Panc1 (cell line): ENCODE measurements at regions not wholly inside any gene's neighbourhood (a gene's known extent, or its start where the extent isn't known, plus 50 kb on each side); places are given as distances from the start of the nearest gene placed in this dataset.
"Not testable (repeated sequence)": the region's sequence is repeated elsewhere in the genome, so short reads cannot be mapped to it uniquely, and the experiment has no call there.

ENCODE experiments used
- ATAC-seq: fragments of 200-7000 bp; cut with Tn5 transposase; 2 replicates; pipeline ENCODE4 v1.9.1; 2020; ENCODE audit warnings: mild to moderate bottlenecking, moderate library complexity
- BruUV-seq: library from RNA; stranded (reverse); fragments of 400-500 nt; replicated peaks from 2 replicates; lab custom pipeline; 2021; lab: Mats Ljungman, UMichigan
- CTCF ChIA-PET: fragments of 300-600 bp; sonication (Branson Sonifier 250); formaldehyde crosslinking; loops from one replicate; lab custom pipeline; 2022; ENCODE audit warnings: antibody characterized with exemption; lab: Charles Lee
- POLR2A ChIA-PET: fragments of 300-600 bp; sonication (Branson Sonifier 250); formaldehyde crosslinking; loops from one replicate; lab custom pipeline; 2022; ENCODE audit warnings: antibody characterized with exemption; lab: Charles Lee
- DNase-seq: peaks from one replicate; pipeline ENCODE4 v3.0.0-alpha.2; 2010; ENCODE audit warnings: low read depth, low spot score
- H3K27ac ChIP-seq: 2 replicates; pipeline ENCODE4 v1.5.1; 2011; ENCODE audit warnings: mild to moderate bottlenecking, low read length, inconsistent platforms
- H3K27me3 ChIP-seq: fragments of 200-500 bp; sonication (Bioruptor generic); 2 replicates; pipeline ENCODE4 v1.6.0; 2014; ENCODE audit warnings: low read length, inconsistent platforms; ENCODE audit not compliant: control insufficient read depth, insufficient read depth
- H3K36me3 ChIP-seq: fragments of 200-500 bp; sonication (Bioruptor generic); 2 replicates; pipeline ENCODE4 v1.5.1; 2014; ENCODE audit warnings: inconsistent platforms, mild to moderate bottlenecking, low read length, moderate library complexity; ENCODE audit not compliant: control insufficient read depth, insufficient read depth
- H3K4me1 ChIP-seq: 2 replicates; pipeline ENCODE4 v1.5.1; 2011; ENCODE audit warnings: inconsistent platforms, mild to moderate bottlenecking, low read length, moderate library complexity; ENCODE audit not compliant: control insufficient read depth, insufficient read depth
- H3K4me3 ChIP-seq, 2 experiments: 2 replicates each; pipeline ENCODE4 v1.5.1; 2011 to 2012; ENCODE audit warnings: low read depth in 2 of 2, low read length in 2 of 2, mild to moderate bottlenecking in 2 of 2, inconsistent platforms in 1 of 2, moderate library complexity in 1 of 2
- H3K9me3 ChIP-seq: fragments of 200-500 bp; sonication (Bioruptor generic); 2 replicates; pipeline ENCODE4 v1.5.1; 2014; ENCODE audit warnings: low read depth, mild to moderate bottlenecking, inconsistent platforms, low read length, moderate library complexity; ENCODE audit not compliant: control insufficient read depth, insufficient read depth
- CTCF ChIP-seq: fragments of 450-650 bp; IDR thresholded peaks from 2 replicates; pipeline ENCODE4 v1.5.1; 2017; ENCODE audit warnings: mild to moderate bottlenecking
- POLR2AphosphoS5 ChIP-seq: IDR thresholded peaks from 2 replicates; pipeline ENCODE4 v1.6.1; 2012; ENCODE audit warnings: mild to moderate bottlenecking, low read depth, low read length, moderate library complexity
- SIN3A ChIP-seq: IDR thresholded peaks from 2 replicates; pipeline ENCODE4 v1.6.1; 2012; ENCODE audit warnings: low read depth, mild to moderate bottlenecking, low read length, moderate library complexity, borderline replicate concordance; ENCODE audit not compliant: insufficient read depth
- TCF7L2 ChIP-seq: IDR thresholded peaks from 2 replicates; pipeline ENCODE4 v1.6.1; 2011; ENCODE audit warnings: mild to moderate bottlenecking, low read depth, low read length, inconsistent platforms
- in situ Hi-C: cut with HindIII; loops from 2 replicates; pipeline ENCODE4 v1.10.0; 2016; ENCODE audit warnings: low sequenced_read_pairs, low pct_unique_long_range_greater_than_20kb
- intact Hi-C: fragments of 100-400 bp; cut with micrococcal nuclease; formaldehyde crosslinking; loops from one replicate; pipeline ENCODE4 v1.10.0; 2022; ENCODE audit not compliant: unreplicated experiment
- TF ChIP-seq, protein P1 (sequence below), 2 experiments: IDR thresholded peaks; 2 replicates each; pipeline ENCODE4 v1.6.1; 2011 to 2012; ENCODE audit warnings: low read depth in 2 of 2, control low read depth in 1 of 2, low read length in 1 of 2, mild to moderate bottlenecking in 1 of 2, moderate library complexity in 1 of 2; ENCODE audit not compliant: insufficient read depth in 1 of 2

DNA sequence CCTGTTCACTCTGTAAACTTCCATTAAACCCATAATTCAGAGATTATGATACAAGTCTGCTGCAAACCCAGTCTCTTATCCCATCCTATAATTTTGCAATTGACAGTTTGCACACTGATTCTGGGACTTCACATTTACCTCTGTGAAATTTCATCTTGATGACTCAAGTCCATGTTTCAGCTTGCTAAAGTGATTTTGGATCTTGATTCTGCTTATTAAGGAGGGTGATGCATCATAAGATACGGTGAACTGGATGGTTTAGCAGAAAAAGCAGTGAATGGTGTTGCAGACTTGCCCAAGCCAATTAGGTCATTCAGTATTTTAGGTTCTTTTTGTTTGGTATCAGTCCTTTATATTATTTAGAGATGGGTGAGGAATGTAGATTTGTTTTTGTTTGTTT lies 125.5 kb upstream of the PODXL start:
- H3K4me3 ChIP-seq, result no peak overlapping the region
- CTCF ChIA-PET, result no interaction called here
- H3K36me3 ChIP-seq, result no peaks in the 10 kb centered on the region
- DNase-seq (no peak), ATAC-seq (no peak)
- intact Hi-C loops (no loop called here), in situ Hi-C loops (no loop called here)
- no peak for TF ChIP-seq POLR2AphosphoS5
- TF ChIP-seq, protein P1, sequence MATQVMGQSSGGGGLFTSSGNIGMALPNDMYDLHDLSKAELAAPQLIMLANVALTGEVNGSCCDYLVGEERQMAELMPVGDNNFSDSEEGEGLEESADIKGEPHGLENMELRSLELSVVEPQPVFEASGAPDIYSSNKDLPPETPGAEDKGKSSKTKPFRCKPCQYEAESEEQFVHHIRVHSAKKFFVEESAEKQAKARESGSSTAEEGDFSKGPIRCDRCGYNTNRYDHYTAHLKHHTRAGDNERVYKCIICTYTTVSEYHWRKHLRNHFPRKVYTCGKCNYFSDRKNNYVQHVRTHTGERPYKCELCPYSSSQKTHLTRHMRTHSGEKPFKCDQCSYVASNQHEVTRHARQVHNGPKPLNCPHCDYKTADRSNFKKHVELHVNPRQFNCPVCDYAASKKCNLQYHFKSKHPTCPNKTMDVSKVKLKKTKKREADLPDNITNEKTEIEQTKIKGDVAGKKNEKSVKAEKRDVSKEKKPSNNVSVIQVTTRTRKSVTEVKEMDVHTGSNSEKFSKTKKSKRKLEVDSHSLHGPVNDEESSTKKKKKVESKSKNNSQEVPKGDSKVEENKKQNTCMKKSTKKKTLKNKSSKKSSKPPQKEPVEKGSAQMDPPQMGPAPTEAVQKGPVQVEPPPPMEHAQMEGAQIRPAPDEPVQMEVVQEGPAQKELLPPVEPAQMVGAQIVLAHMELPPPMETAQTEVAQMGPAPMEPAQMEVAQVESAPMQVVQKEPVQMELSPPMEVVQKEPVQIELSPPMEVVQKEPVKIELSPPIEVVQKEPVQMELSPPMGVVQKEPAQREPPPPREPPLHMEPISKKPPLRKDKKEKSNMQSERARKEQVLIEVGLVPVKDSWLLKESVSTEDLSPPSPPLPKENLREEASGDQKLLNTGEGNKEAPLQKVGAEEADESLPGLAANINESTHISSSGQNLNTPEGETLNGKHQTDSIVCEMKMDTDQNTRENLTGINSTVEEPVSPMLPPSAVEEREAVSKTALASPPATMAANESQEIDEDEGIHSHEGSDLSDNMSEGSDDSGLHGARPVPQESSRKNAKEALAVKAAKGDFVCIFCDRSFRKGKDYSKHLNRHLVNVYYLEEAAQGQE (IDR thresholded peaks at IDR 0.05; ENCODE audit: insufficient read depth in 1 of 2, low read depth in 2 of 2, low read length in 1 of 2), result no peak
- no peak for TF ChIP-seq TCF7L2
- no peak for TF ChIP-seq SIN3A
- no peak for TF ChIP-seq CTCF
- no peak overlapping the region for H3K27ac ChIP-seq
- H3K4me1 ChIP-seq, result no peaks in the 10 kb centered on the region; the same call in 1 of the 2 replicates
- peaks cover 23% of the 10 kb centered on the region for H3K27me3 ChIP-seq
- no TSS peak for BruUV-seq
- H3K9me3 ChIP-seq, result no peaks in the 10 kb centered on the region
- POLR2A ChIA-PET, result no interaction called here

- H3K36me3 ChIP-seq, POLR2A ChIA-PET, H3K4me3 ChIP-seq, BruUV-seq, in situ Hi-C loops, H3K4me1 ChIP-seq, intact Hi-C loops, H3K27me3 ChIP-seq, H3K9me3 ChIP-seq, ATAC-seq, DNase-seq, CTCF ChIA-PET, H3K27ac ChIP-seq: not testable (repeated sequence)
Observed at GRCh38 chr7:131679071-131679470, 122.6 kb upstream of the PODXL start.

GRCh38 chr7:131676850-131677249 lies 120.4 kb upstream of the PODXL start:
- BruUV-seq, CTCF ChIA-PET, H3K9me3 ChIP-seq, intact Hi-C loops, in situ Hi-C loops, POLR2A ChIA-PET, ATAC-seq, DNase-seq, H3K4me1 ChIP-seq, H3K4me3 ChIP-seq, H3K27ac ChIP-seq, H3K36me3 ChIP-seq, H3K27me3 ChIP-seq: not testable (repeated sequence)
